B cell (primary cell): ENCODE measurements at regions not wholly inside any gene's neighbourhood (a gene's known extent, or its start where the extent isn't known, plus 50 kb on each side); places are given as distances from the start of the nearest gene placed in this dataset.

Experiments used
- CTCF ChIP-seq: fragments of 200-600 bp; IDR thresholded peaks from one replicate; pipeline ENCODE4 v1.8.0; 2022; ENCODE audit warnings: antibody characterized with exemption, mild to moderate bottlenecking
- EZH2 ChIP-seq: IDR thresholded peaks from 2 replicates; pipeline ENCODE4 v1.6.1; 2012; ENCODE audit warnings: borderline replicate concordance, low read depth, mild to moderate bottlenecking, moderate library complexity, low read length; ENCODE audit not compliant: insufficient read depth, poor library complexity, severe bottlenecking

- no peak for TF ChIP-seq CTCF
- no peak for TF ChIP-seq EZH2
These were observed 99.3 kb upstream of the CDK1 start for GRCh38 chr10:60678978-60679377.
